Smooth muscle cell (in vitro differentiated cells): ENCODE measurements at regions not wholly inside any gene's neighbourhood (a gene's known extent, or its start where the extent isn't known, plus 50 kb on each side); places are given as distances from the start of the nearest gene placed in this dataset.

ENCODE experiments used
- DNase-seq: peaks from one replicate; lab custom pipeline; 2025; ENCODE audit not compliant: unreplicated experiment; lab: John Stamatoyannopoulos, UW
- H2AFZ ChIP-seq: fragments of 200-600 bp; sonication (generic); 2 replicates; pipeline ENCODE4 v1.6.0; 2016; ENCODE audit warnings: antibody characterized with exemption, low read depth, mild to moderate bottlenecking
- H3F3A ChIP-seq: fragments of 200-600 bp; sonication (generic); 2 replicates; pipeline ENCODE4 v1.6.0; 2017; ENCODE audit warnings: antibody characterized with exemption, low read depth
- H3K27ac ChIP-seq: fragments of 200-600 bp; sonication (generic); 2 replicates; pipeline ENCODE4 v1.5.1; 2016; ENCODE audit warnings: low read depth, mild to moderate bottlenecking
- H3K27me3 ChIP-seq: fragments of 200-600 bp; sonication (generic); 2 replicates; pipeline ENCODE4 v1.6.1; 2016; ENCODE audit warnings: low read depth, mild to moderate bottlenecking
- H3K36me3 ChIP-seq: fragments of 200-600 bp; sonication (generic); 2 replicates; pipeline ENCODE4 v1.5.1; 2016; ENCODE audit warnings: low read depth
- H3K4me1 ChIP-seq: fragments of 200-600 bp; sonication (generic); 2 replicates; pipeline ENCODE4 v1.5.1; 2016; ENCODE audit warnings: low read depth
- H3K4me2 ChIP-seq: fragments of 200-600 bp; sonication (generic); 2 replicates; pipeline ENCODE4 v1.6.0; 2016; ENCODE audit warnings: mild to moderate bottlenecking
- H3K4me3 ChIP-seq: fragments of 200-600 bp; sonication (generic); 2 replicates; pipeline ENCODE4 v1.5.1; 2016; ENCODE audit warnings: mild to moderate bottlenecking
- H3K79me2 ChIP-seq: fragments of 200-600 bp; sonication (generic); 2 replicates; pipeline ENCODE4 v1.6.0; 2016; ENCODE audit warnings: low read depth, mild to moderate bottlenecking
- H3K9ac ChIP-seq: fragments of 200-600 bp; sonication (generic); 2 replicates; pipeline ENCODE4 v1.6.0; 2016; ENCODE audit warnings: low read depth
- H3K9me3 ChIP-seq: fragments of 200-600 bp; sonication (generic); replicated peaks from 2 replicates; pipeline ENCODE4 v1.5.1; 2016; ENCODE audit warnings: low read depth
- H4K20me1 ChIP-seq: fragments of 200-600 bp; sonication (generic); 2 replicates; pipeline ENCODE4 v1.6.0; 2016; ENCODE audit warnings: low read depth
- WGBS: methylation state at CpG from one replicate; pipeline ENCODE4 v1.1.7; 2016; ENCODE audit warnings: low lambda C conversion rate; 5-methylcytosine and 5-hydroxymethylcytosine counted together
- TF ChIP-seq, protein P1 (sequence below): fragments of 200-600 bp; sonication (generic); IDR thresholded peaks from 2 replicates; pipeline ENCODE4 v1.5.1; 2017; ENCODE audit warnings: borderline replicate concordance, mild to moderate bottlenecking, antibody characterized with exemption; ENCODE audit not compliant: insufficient read depth, poor library complexity, severe bottlenecking

DNA sequence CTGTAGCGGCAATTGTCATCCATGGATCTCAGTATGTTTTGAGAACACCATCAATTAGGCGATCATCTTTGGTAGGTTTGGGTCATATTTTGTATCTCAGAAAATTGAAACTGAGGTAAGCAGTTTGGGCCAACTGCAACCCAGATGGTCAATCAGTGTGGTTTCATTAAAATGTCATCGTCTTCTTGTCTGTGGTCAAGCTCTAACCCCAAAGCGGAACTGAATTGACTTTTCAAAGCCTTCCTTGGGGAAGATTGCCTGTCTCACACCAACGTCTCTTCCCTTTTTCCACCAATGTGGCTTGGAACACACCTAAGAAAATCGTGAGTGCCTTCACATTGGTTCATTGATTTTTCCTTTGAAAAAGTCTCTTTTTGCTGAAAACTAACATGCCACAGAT is 56.3 kb upstream of the UBAC2 start:
- Histone ChIP-seq H2AFZ (no peak overlapping the region), H3K4me2 (no peak overlapping the region), H3K79me2 (no peaks in the 10 kb centered on the region), H3K4me1 (no peaks in the 10 kb centered on the region), H3K36me3 (no peaks in the 10 kb centered on the region), H3K9ac (no peak overlapping the region), H3K27me3 (no peaks in the 10 kb centered on the region), H3K9me3 (no peaks in the 10 kb centered on the region), H3K4me3 (no peak overlapping the region), H4K20me1 (no peaks in the 10 kb centered on the region), H3K27ac (no peak overlapping the region), H3F3A (no peaks in the 10 kb centered on the region)
- DNase-seq = no peak
- TF ChIP-seq, protein P1, sequence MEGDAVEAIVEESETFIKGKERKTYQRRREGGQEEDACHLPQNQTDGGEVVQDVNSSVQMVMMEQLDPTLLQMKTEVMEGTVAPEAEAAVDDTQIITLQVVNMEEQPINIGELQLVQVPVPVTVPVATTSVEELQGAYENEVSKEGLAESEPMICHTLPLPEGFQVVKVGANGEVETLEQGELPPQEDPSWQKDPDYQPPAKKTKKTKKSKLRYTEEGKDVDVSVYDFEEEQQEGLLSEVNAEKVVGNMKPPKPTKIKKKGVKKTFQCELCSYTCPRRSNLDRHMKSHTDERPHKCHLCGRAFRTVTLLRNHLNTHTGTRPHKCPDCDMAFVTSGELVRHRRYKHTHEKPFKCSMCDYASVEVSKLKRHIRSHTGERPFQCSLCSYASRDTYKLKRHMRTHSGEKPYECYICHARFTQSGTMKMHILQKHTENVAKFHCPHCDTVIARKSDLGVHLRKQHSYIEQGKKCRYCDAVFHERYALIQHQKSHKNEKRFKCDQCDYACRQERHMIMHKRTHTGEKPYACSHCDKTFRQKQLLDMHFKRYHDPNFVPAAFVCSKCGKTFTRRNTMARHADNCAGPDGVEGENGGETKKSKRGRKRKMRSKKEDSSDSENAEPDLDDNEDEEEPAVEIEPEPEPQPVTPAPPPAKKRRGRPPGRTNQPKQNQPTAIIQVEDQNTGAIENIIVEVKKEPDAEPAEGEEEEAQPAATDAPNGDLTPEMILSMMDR = no peak
- 72% methylated on average over 6 of the region's 6 CpGs for WGBS

DNA sequence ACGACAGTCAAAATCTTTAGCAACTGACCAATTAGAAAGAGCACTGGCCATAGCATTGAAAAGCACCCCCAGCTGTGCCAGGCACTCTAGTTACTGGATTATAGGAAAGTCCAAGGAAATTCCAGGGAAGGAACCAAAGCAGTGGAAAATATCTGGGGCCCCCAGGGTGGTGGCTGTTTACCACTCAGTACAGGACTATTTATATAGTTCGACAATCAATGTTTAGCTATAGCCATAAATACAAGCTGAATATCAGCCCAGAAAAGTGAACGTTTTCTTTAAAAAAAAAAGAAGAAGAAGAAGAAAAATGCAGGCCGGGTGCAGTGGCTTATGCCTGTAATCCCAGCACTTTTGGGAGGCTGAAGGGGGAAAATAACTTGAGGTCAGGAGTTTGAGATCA is 55.2 kb upstream of the UBAC2 start:
- H4K20me1 ChIP-seq = no peaks in the 10 kb centered on the region
- no peak overlapping the region for H3K4me3 ChIP-seq
- 66% methylated on average over 4 of the region's 4 CpGs for WGBS
- no peak for DNase-seq
- H3K36me3 ChIP-seq = no peaks in the 10 kb centered on the region
- H3K4me1 ChIP-seq = no peaks in the 10 kb centered on the region
- H3F3A ChIP-seq = no peaks in the 10 kb centered on the region
- H2AFZ ChIP-seq = no peak overlapping the region
- no peak overlapping the region for H3K27ac ChIP-seq
- H3K79me2 ChIP-seq = no peaks in the 10 kb centered on the region
- no peak overlapping the region for H3K9ac ChIP-seq
- no peaks in the 10 kb centered on the region for H3K27me3 ChIP-seq
- no peak overlapping the region for H3K4me2 ChIP-seq
- no peaks in the 10 kb centered on the region for H3K9me3 ChIP-seq
- TF ChIP-seq, protein P1 = no peak

DNA sequence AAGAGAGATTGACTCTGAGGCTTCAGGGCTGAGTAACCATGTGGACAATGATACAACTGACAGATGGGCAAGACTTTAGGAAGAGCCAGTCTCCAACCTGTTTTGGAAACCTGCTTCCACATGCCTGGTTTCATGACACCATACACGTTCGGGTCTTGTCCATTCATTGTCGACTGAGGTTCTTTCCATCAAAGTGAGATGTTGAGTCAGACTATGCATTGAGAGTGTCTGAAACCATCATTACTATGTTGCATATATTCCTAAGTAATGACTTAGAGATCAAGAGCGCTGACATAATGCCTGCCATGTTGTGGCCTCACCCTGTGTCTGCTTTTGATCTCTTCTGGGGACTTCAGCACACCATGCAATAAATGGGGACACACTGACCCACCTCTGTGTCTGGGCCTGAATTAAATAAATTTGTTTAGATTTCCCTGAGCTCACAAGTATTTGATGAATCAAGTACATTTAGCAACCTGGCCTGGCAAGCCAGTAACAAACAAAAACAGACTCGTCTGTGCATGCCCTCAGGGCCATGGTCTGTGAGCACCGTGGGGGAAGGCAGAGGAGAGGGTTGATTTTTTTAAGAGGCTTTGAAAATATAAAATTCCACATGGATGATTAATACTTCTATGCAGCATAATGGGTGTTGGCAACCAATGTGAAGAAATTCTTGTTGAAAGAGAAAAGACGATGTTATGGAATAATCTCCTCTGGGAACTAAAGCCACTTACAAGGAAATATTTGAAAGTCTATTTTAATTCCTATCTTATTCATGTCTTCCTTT is 49.9 kb upstream of the UBAC2 start:
- no peak overlapping the region for H2AFZ ChIP-seq
- no peaks in the 10 kb centered on the region for H3K79me2 ChIP-seq
- TF ChIP-seq, protein P1 = no peak
- H3K4me2 ChIP-seq = peak overlapping the region; percentile 37
- H3K27me3 ChIP-seq = no peaks in the 10 kb centered on the region
- H3K36me3 ChIP-seq = no peaks in the 10 kb centered on the region
- no peaks in the 10 kb centered on the region for H3K4me1 ChIP-seq
- WGBS = 61% methylated on average over 7 of the region's 7 CpGs
- H3K9ac ChIP-seq = peak overlapping the region; percentile 36
- H3K9me3 ChIP-seq = no peaks in the 10 kb centered on the region
- no peak for DNase-seq
- no peak overlapping the region for H3K4me3 ChIP-seq
- H3F3A ChIP-seq = no peaks in the 10 kb centered on the region
- no peaks in the 10 kb centered on the region for H4K20me1 ChIP-seq
- peak overlapping the region; percentile 78 for H3K27ac ChIP-seq
